Stomach (tissue), 4 donors: ENCODE measurements at regions not wholly inside any gene's neighbourhood (a gene's known extent, or its start where the extent isn't known, plus 50 kb on each side); places are given as distances from the start of the nearest gene placed in this dataset.

Experiments used
- CTCF ChIP-seq, 7 experiments: fragments of 450-650 bp in 4 of 7; fragments of 200-600 bp in 3 of 7; sonication (generic) in 3 of 7; IDR thresholded peaks; one replicate each; pipeline ENCODE4 v1.5.1; 2016 to 2019; ENCODE audit warnings: antibody characterized with exemption in 7 of 7, control low read depth in 2 of 7, mild to moderate bottlenecking in 1 of 7
- EP300 ChIP-seq: sonication (generic); formaldehyde crosslinking; IDR thresholded peaks from one replicate; pipeline ENCODE4 v1.6.1; 2017; ENCODE audit warnings: antibody characterized with exemption
- POLR2A ChIP-seq, 4 donors: fragments of 450-650 bp; IDR thresholded peaks; one replicate each; pipeline ENCODE4 v1.6.1; 2016; ENCODE audit warnings: antibody characterized with exemption in 4 of 4, control low read depth in 2 of 4, mild to moderate bottlenecking in 1 of 4, moderate library complexity in 1 of 4

GRCh38 chr6:141095308-141095707 is 1037.4 kb upstream of the GJE1 start:
- TF ChIP-seq CTCF (IDR thresholded peaks at IDR 0.05) (no peak), POLR2A (IDR thresholded peaks at IDR 0.05) (no peak), EP300 (no peak)
